Mesodermal cell (in vitro differentiated cells): ENCODE measurements at regions not wholly inside any gene's neighbourhood (a gene's known extent, or its start where the extent isn't known, plus 50 kb on each side); places are given as distances from the start of the nearest gene placed in this dataset.

Source experiments
- H3K27ac ChIP-seq: 2 replicates; pipeline ENCODE4 v1.7.0; 2013; ENCODE audit warnings: mild to moderate bottlenecking, low read depth, low read length, moderate library complexity; ENCODE audit not compliant: severe bottlenecking
- H3K36me3 ChIP-seq: 2 replicates; pipeline ENCODE4 v1.7.1; 2013; ENCODE audit warnings: mild to moderate bottlenecking, low read length, moderate library complexity; ENCODE audit not compliant: control insufficient read depth, insufficient read depth
- H3K4me1 ChIP-seq: one replicate; pipeline ENCODE4 v1.7.1; 2013; ENCODE audit warnings: mild to moderate bottlenecking, low read length; ENCODE audit not compliant: insufficient read depth, control insufficient read depth, poor library complexity, severe bottlenecking
- H3K4me3 ChIP-seq: 2 replicates; pipeline ENCODE4 v1.7.0; 2013; ENCODE audit warnings: low read length, control low read depth, mild to moderate bottlenecking; ENCODE audit not compliant: insufficient read depth, poor library complexity, severe bottlenecking; ENCODE audit errors: extremely low read depth
- H3K9me3 ChIP-seq: 2 replicates; pipeline ENCODE4 v1.7.1; 2013; ENCODE audit warnings: mild to moderate bottlenecking, low read length, moderate library complexity; ENCODE audit not compliant: control insufficient read depth
- WGBS, 2 experiments: methylation state at CpG; one replicate each; pipeline ENCODE4 v1.1.5; 2013; ENCODE audit warnings: missing lambda C conversion rate in 2 of 2; ENCODE audit not compliant: insufficient coverage in 2 of 2; 5-methylcytosine and 5-hydroxymethylcytosine counted together

DNA sequence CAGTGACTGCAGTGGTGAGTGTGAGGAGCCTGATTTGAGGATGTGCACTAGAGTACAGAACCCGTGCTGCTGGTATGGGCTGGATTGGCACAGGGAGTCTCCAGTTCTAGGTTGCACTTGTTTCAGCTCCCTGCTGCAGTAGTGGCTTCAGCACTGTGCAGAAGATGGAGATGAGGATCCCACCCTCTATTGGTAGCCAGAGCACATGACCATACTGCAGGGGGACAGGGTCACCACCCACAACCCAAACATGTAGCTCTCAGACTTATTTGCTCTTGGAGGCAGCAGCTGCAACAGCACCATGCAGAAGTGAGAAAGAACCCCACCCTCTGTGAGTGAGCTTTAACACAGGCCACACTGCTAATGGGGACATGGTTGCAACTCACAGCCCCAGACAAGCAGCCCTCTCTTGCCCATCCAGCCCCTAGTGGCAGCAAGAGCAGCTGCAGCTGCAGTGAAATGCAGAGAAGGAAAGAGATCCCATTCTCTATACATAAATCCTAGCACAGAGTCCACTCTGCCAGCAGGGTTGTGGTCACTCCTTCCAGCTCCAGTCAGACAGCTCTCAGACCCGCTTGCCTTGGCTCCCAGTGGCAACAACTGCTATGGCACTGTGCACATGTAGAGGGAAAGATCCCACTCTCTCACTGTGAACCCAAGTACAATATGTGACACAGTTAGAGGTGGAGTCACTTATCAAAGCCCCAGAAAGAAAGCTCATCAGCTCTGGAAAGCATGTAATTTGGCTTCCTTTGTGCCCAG, 51.4 kb upstream of the SCIN start:
- no peak overlapping the region for H3K27ac ChIP-seq
- no peaks in the 10 kb centered on the region for H3K36me3 ChIP-seq
- no peaks in the 10 kb centered on the region for H3K4me1 ChIP-seq
- no peaks in the 10 kb centered on the region for H3K9me3 ChIP-seq
- WGBS, 2 experiments, result 88 to 92% methylated on average over 2 of the region's 2 CpGs
- no peak overlapping the region for H3K4me3 ChIP-seq

GRCh38 chr7:12519682-12520009, 50.9 kb upstream of the SCIN start:
- H3K36me3 ChIP-seq, result no peaks in the 10 kb centered on the region

More at GRCh38 chr7:12519682-12520009, 50.9 kb upstream of the SCIN start:
- Histone ChIP-seq H3K4me1 (no peaks in the 10 kb centered on the region), H3K9me3 (no peaks in the 10 kb centered on the region), H3K27ac (no peak overlapping the region), H3K4me3 (no peak overlapping the region)
- WGBS, 2 experiments, result 33% methylated on average over 1 of the region's 1 CpG; no CpG with 5 or more reads in 1 of the 2 experiments
